Upper lobe of right lung (tissue), 1 donor: ENCODE measurements at regions not wholly inside any gene's neighbourhood (a gene's known extent, or its start where the extent isn't known, plus 50 kb on each side); places are given as distances from the start of the nearest gene placed in this dataset.
"Not testable (repeated sequence)": the region's sequence is repeated elsewhere in the genome, so short reads cannot be mapped to it uniquely, and the experiment has no call there.

Source experiments
- ATAC-seq: fragments of 200-7000 bp; cut with Tn5 transposase; one replicate; pipeline ENCODE4 v1.9.1; 2020; ENCODE audit warnings: mild to moderate bottlenecking, moderate library complexity
- DNase-seq: peaks from one replicate; pipeline ENCODE4 v3.0.0-alpha.2; 2020
- H3K27ac ChIP-seq: fragments of 200-600 bp; one replicate; pipeline ENCODE4 v1.8.0; 2022
- H3K27me3 ChIP-seq: fragments of 200-600 bp; one replicate; pipeline ENCODE4 v1.8.0; 2022; ENCODE audit warnings: mild to moderate bottlenecking
- H3K36me3 ChIP-seq: fragments of 200-600 bp; one replicate; pipeline ENCODE4 v1.8.0; 2022
- H3K4me1 ChIP-seq: fragments of 200-600 bp; one replicate; pipeline ENCODE4 v1.8.0; 2022
- H3K4me3 ChIP-seq: fragments of 200-600 bp; one replicate; pipeline ENCODE4 v1.8.0; 2022; ENCODE audit warnings: mild to moderate bottlenecking
- H3K9me3 ChIP-seq: fragments of 200-600 bp; one replicate; pipeline ENCODE4 v1.8.0; 2022
- CTCF ChIP-seq: fragments of 200-600 bp; IDR thresholded peaks from one replicate; pipeline ENCODE4 v1.8.0; 2022; ENCODE audit warnings: antibody characterized with exemption
- intact Hi-C: fragments of 100-400 bp; cut with DNase I; formaldehyde crosslinking; loops from one replicate; pipeline ENCODE4 v1.11.0; 2022
- donor health status: DM: no; HTN: yes; CAD: no; lungs with severe emphysema.

GRCh38 chr5:62773460-62773859, 194.8 kb downstream of the LRRC70 start:
- no peaks in the 10 kb centered on the region for H3K27me3 ChIP-seq
- DNase-seq (no peak), ATAC-seq (no peak)
- no peaks in the 10 kb centered on the region for H3K4me1 ChIP-seq
- no peak overlapping the region for H3K4me3 ChIP-seq
- TF ChIP-seq CTCF: no peak
- H3K9me3 ChIP-seq: no peaks in the 10 kb centered on the region
- H3K27ac ChIP-seq: no peak overlapping the region
- H3K36me3 ChIP-seq: no peaks in the 10 kb centered on the region
- intact Hi-C loops: no loop called here

- no peak overlapping the region for H3K27ac ChIP-seq
- no peak overlapping the region for H3K4me3 ChIP-seq
- intact Hi-C loops: no loop called here
- H3K4me1 ChIP-seq: no peaks in the 10 kb centered on the region
- TF ChIP-seq CTCF: no peak
- H3K27me3 ChIP-seq: no peaks in the 10 kb centered on the region
- no peaks in the 10 kb centered on the region for H3K36me3 ChIP-seq
- ATAC-seq (no peak), DNase-seq (no peak)
- H3K9me3 ChIP-seq: no peaks in the 10 kb centered on the region
Observed at GRCh38 chr5:62771341-62771740, 192.7 kb downstream of the LRRC70 start.

GRCh38 chr5:62767650-62768049, 189.0 kb downstream of the LRRC70 start:
- Histone ChIP-seq H3K27me3 (no peaks in the 10 kb centered on the region), H3K4me3 (no peak overlapping the region), H3K9me3 (no peaks in the 10 kb centered on the region), H3K36me3 (no peaks in the 10 kb centered on the region), H3K27ac (no peak overlapping the region), H3K4me1 (no peaks in the 10 kb centered on the region)
- no peak for TF ChIP-seq CTCF
- ATAC-seq (no peak), DNase-seq (no peak)
- intact Hi-C loops: no loop called here

GRCh38 chr5:62767077-62767476, 188.5 kb downstream of the LRRC70 start:
- Histone ChIP-seq H3K9me3 (no peaks in the 10 kb centered on the region), H3K27me3 (no peaks in the 10 kb centered on the region), H3K4me1 (no peaks in the 10 kb centered on the region), H3K27ac (no peak overlapping the region), H3K4me3 (no peak overlapping the region), H3K36me3 (no peaks in the 10 kb centered on the region)
- no peak for TF ChIP-seq CTCF
- ATAC-seq (no peak), DNase-seq (no peak)
- intact Hi-C loops: no loop called here

GRCh38 chr5:62762503-62762902, 183.9 kb downstream of the LRRC70 start:
- Histone ChIP-seq H3K4me1 (no peaks in the 10 kb centered on the region), H3K4me3 (no peak overlapping the region), H3K27ac (no peak overlapping the region), H3K27me3 (no peaks in the 10 kb centered on the region), H3K36me3 (no peaks in the 10 kb centered on the region), H3K9me3 (no peaks in the 10 kb centered on the region)
- DNase-seq: no peak
- no peak for TF ChIP-seq CTCF
- intact Hi-C loops: no loop called here
- no peak for ATAC-seq

- intact Hi-C loops, DNase-seq, H3K4me1 ChIP-seq, H3K4me3 ChIP-seq, H3K9me3 ChIP-seq, ATAC-seq, H3K27me3 ChIP-seq, H3K27ac ChIP-seq, H3K36me3 ChIP-seq: not testable (repeated sequence)
Observed at GRCh38 chr5:62757686-62758085, 179.1 kb downstream of the LRRC70 start.

- H3K36me3 ChIP-seq, H3K4me1 ChIP-seq, H3K27me3 ChIP-seq, intact Hi-C loops, H3K9me3 ChIP-seq, H3K4me3 ChIP-seq, H3K27ac ChIP-seq, ATAC-seq, DNase-seq: not testable (repeated sequence)
Observed at GRCh38 chr5:62752998-62753367, 174.4 kb downstream of the LRRC70 start.

GRCh38 chr5:62752056-62752997, 173.7 kb downstream of the LRRC70 start:
- H3K27me3 ChIP-seq, H3K36me3 ChIP-seq, H3K4me3 ChIP-seq, ATAC-seq, H3K9me3 ChIP-seq, H3K4me1 ChIP-seq, H3K27ac ChIP-seq, DNase-seq, intact Hi-C loops: not testable (repeated sequence)
